HG03432 (cell line): ENCODE measurements at regions not wholly inside any gene's neighbourhood (a gene's known extent, or its start where the extent isn't known, plus 50 kb on each side); places are given as distances from the start of the nearest gene placed in this dataset.
"Not testable (repeated sequence)": the region's sequence is repeated elsewhere in the genome, so short reads cannot be mapped to it uniquely, and the experiment has no call there.

Source experiments
- ATAC-seq: cut with Tn5 transposase; IDR thresholded peaks from one replicate; pipeline ENCODE4 v1.9.1; 2021; ENCODE audit warnings: mild to moderate bottlenecking, moderate library complexity; ENCODE audit not compliant: unreplicated experiment

GRCh38 chr1:194372266-194372665 lies 1185.9 kb upstream of the B3GALT2 start:
- ATAC-seq: no peak

DNA sequence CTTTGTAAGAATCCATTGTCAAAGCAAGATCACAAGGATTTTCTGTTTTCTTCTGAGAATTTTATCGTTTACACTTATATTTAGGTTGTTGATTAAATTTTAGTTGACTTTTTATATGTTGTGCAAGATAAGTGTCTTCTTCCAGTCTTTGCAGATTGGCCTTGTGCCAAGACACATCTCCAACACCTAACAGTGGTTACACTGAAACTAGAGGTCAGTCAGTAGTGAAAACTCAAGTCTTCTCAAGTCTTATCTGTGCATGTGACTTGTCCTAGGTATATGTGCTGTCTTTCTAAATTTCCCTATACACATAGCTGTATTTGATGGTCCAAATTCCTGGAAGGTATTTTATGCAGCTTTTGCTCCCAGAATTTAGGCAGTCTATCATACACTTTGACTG lies 1183.2 kb upstream of the B3GALT2 start:
- no peak for ATAC-seq

DNA sequence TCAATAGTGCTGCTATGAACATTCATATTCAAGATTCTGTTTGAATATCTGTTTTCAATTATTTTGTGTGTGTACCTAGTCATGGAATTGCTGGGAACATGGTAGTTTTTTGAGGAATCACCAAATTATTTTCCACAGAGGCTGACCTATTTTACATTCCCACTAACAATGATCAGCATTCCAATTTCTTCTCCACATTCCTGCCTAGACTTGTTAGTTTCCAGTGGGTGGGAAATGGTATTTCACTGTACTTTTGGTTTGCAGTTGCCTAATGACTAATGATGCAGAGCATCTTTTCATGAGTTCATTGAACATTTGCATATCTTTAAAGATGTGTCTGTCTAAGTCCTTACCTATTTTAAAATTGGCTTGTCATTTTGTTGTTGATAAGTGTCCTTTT lies 1182.6 kb upstream of the B3GALT2 start:
- ATAC-seq: no peak

GRCh38 chr1:194367121-194367520 lies 1180.7 kb upstream of the B3GALT2 start:
- ATAC-seq: no peak

DNA sequence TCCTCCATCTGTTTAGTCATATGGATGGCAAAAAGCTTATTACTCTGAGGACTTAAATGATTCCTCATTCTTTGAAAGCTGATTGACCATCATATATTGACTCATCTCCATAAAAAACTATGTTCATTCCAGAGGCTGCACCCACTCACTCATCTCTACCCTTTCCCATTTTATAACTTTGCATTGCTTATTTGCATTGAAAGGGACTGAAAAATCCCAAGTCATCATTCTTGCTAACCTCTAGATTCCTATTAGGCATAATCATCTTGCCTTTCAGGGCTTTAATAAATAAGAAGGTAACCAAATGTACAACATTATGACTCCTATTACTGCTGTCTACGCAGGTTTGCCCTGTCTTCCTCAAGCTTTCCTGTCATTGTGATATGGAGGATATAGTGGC lies 1180.3 kb upstream of the B3GALT2 start:
- ATAC-seq: no peak

- no peak for ATAC-seq
Measured at GRCh38 chr1:194362327-194362726, 1175.9 kb upstream of the B3GALT2 start.

DNA sequence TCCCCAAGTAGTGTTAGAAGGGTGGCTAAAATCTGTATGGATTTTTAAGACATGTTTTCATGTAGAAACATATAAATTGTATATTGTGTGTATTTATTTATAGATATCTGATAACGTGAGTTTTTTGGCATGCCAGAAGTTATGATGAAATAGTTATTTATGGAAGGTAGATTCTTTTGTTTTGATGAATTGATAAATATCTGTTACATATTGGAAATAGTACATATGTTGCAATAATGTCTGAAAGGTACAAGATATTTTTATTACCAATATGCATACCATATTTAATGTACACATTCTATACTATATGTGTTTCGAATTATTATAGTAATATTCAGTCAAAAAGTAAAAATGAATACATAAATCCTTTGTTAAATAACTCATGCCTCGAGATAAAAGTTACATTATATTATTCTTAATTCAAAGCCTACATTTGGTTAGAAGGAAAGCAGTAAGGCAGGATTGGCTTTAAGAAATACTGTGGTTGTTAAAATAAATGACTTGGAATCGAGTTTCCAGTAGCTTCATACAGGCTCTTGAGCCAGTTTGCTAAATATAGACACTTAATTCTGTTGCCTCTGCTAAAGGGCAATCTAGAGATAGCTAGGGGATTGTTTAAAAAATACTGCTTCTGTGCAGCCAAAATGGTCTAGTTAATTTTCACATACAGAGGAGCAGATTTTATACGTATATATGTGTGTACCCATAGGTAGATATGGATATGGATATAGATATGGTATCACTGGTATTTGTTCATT lies 1175.1 kb upstream of the B3GALT2 start:
- no peak for ATAC-seq

- no peak for ATAC-seq
Measured at GRCh38 chr1:194358208-194358581, 1171.8 kb upstream of the B3GALT2 start.

DNA sequence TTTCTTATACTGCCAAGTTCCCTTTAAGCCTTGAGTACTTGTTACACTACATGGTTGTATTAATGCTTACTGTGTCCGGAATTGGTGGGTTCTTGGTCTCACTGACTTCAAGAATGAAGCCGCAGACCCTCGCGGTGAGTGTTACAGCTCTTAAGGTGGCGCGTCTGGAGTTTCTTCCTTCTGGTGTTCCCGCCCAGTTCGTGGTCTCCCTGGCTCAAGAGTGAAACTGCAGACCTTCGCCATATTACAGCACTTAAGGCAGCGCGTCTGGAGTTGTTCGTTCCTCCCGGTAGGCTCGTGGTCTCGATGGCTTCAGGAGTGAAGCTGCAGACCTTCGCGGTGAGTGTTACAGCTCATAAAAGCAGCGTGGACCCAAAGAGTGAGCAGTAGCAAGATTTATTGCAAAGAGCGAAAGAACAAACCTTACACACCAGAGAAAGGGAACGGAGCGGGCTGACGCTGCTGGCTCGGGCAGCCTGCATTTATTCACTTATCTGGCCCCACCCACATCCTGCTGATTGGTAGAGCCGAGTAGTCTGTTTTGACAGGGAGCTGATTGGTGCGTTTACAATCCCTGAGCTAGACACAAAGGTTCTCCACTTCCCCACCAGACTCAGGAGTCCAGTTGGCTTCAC lies 1171.3 kb upstream of the B3GALT2 start:
- not testable (repeated sequence) for ATAC-seq

GRCh38 chr1:194355488-194356106 lies 1169.2 kb upstream of the B3GALT2 start:
- no peak for ATAC-seq

DNA sequence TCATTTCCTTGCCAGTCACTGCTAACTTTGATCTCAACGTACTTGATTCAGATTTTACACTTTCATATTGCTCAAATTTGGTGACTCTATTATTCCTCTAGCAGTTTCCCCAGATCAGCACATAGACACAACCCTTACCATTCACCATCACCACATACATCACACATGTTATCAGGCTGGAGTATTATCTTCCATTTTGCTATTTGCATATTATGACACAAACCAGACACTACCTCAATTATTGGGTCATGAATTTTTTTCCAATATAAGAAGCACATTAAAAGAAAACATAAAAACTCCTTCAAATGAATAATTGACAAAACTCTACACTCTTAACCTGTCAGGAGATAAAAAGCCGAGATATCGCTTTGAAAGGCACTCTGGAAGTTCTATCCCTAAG lies 1166.7 kb upstream of the B3GALT2 start:
- no peak for ATAC-seq

GRCh38 chr1:194347200-194347599 lies 1160.8 kb upstream of the B3GALT2 start:
- no peak for ATAC-seq

- no peak for ATAC-seq
Measured at GRCh38 chr1:194342484-194343262, 1156.3 kb upstream of the B3GALT2 start.

- no peak for ATAC-seq
Measured at GRCh38 chr1:194341587-194341986, 1155.2 kb upstream of the B3GALT2 start.

- no peak for ATAC-seq
Measured at GRCh38 chr1:194339471-194339870, 1153.1 kb upstream of the B3GALT2 start.

DNA sequence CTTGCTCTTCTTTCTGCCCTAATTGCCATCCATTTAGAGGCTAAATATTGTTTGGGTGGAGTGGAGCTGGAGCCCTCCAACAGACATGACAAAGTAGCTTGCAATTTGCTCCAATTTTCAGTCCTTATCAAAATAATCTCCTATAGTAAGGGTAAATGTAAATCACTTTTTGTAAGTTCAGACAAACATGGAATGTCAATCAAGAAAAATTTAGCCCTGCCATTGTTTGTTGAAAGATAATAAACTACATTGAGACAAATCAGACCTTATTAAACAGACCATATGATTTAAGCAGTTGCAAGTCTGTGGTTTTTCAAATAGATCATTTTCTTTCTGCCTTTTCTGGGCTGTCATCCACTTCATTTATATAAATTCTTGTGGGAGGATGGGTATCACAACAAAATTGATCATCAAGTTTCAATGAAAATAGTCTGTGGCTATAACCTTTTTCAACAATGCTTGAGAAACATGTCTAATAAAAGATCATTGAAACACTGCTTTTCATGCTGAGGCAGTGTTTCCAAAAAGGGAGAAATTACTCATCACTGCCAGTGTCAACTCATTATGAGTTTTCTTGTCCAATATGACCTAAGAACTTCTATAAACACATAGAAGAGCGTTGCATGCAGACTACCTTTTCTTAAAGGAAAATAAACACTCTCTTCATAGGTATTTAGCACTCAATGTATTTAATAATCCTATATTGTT lies 1152.0 kb upstream of the B3GALT2 start:
- ATAC-seq: peak; percentile 69

DNA sequence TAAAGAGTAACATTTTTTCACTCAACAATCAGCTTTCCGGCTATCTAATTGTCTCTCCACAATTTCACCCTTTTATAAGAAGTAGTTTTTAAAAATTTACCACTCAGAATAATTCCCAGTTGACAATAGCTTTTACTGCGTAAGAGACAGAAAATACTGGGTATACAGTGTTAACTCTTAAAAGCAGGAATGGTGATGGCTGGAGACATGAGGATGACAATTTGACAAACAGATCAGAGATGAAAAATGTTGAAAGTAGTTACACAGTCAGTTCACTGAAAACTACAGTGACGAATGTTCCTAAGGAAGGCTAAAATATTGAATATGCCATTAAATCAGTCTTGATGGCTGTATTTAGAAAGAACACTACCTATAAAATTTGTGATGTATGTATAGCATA lies 1146.8 kb upstream of the B3GALT2 start:
- ATAC-seq: no peak

DNA sequence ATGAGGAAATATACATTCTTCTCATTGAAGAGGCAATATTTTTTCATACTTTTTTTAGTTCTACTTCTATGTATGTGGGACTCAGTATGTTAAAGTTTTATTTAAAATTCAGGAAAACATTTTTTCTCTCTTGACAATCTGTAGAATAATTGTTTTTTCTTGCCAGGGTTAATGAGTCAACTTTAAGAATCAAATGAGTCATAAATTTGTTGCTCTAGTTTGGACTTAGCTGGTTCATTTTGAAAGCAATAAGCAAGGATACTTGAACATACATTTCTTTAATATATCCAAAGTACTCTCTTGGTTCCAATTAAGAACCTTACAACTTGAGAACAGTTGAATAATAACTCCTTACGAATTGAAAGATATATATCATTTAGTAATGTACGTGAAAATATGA lies 1145.3 kb upstream of the B3GALT2 start:
- no peak for ATAC-seq

DNA sequence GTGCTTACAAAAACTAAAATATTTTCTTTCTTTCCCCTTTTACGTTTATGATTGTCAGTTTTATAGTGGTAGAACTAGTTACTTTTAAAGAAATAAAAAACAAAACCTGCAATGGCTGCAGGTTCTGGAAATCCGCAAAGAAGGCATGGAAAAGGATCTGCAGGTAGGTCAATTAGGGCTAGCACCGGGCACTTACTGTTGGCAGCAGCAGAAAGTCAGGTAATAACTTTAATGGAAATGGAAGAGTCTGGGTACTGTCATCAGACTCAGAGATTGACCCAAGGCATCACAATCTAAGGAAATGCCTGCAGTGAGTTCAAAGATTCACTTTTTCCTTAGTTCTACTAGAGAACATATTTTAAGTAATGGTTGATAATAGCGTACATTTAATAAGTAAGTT lies 1136.3 kb upstream of the B3GALT2 start:
- ATAC-seq: no peak

DNA sequence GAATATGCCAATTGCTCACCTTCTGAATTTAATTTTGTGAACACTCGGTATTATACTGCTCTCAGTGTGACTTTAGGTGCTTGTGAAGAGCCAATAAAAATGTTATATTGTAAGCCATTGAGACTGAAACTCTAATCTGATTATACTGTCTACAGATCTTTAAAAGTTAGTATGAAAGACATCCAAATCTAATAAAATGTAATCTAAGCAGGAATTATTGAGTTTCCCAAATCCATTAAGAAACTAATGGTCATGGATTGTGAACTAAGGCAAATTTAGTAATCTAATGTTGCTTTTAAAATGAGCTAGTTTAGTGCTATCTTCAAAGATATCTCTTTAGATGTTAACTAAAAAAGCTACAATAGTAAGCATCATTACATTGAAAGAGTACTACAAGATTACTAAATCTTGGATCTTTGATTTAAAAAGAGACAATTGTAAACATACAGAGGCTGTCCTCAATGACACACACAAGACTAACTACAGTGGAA lies 1132.4 kb upstream of the B3GALT2 start:
- ATAC-seq: no peak

GRCh38 chr1:194309697-194310096 lies 1123.3 kb upstream of the B3GALT2 start:
- ATAC-seq: peak; percentile 60
